ENCODE measurements at regions not wholly inside any gene's neighbourhood (a gene's known extent, or its start where the extent isn't known, plus 50 kb on each side); places are given as distances from the start of the nearest gene placed in this dataset.

DNA sequence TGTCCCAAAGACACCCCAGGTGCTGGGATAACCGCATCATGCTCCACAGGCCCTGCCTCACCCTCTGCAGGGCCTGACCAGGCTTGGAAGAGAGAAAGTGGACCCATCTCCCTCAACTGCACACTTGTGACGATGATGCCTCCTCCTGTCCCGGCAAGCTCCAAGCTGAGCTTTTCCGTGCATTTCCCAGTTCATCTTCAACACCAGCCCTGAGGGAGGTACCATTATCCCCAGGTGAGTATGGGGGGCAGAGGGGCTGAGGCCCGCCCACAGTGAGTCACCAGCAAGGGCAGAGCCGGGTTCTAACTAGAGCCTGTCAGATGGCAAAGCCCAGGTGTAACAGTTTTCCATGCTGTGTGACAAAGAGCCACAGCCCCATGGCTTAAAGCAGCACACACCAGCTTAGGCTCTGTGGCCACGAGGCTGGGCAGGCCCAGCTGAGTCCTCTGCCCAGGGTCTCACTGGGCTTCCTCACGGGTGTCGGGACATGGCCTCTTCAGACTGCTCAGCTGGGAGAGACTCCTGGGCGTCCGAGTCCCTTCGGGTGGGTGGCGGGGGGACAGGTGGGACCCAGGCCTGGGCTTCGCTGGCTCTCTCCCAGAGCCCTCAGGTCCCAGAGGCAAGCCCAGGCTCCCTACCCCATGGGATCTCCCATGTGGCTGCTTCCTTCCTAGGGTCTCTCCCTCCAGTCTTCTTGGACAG lies 108.4 kb upstream of the OTOS start:
- Histone ChIP-seq H3K9me3 (no peaks in the 10 kb centered on the region), H3K27ac (ENCODE audit: low read length) (no peak overlapping the region), H3K4me1 (ENCODE audit: control insufficient read depth in 1 of 2, extremely low read depth in 1 of 2, insufficient read depth in 2 of 2, low read length in 2 of 2) (no peaks in the 10 kb centered on the region), H3K27me3 (replicated peaks in 1 of 2; ENCODE audit: control insufficient read depth in 2 of 2, extremely low read depth in 1 of 2, insufficient read depth in 2 of 2, low read length in 1 of 2) (peaks cover 0 to 70% of the 10 kb centered on the region in 2 experiments), H3K36me3 (ENCODE audit: control insufficient read depth in 2 of 2, extremely low read depth in 1 of 2, insufficient read depth in 1 of 2, low read length in 1 of 2) (no peaks in the 10 kb centered on the region), H3K4me3 (ENCODE audit: control insufficient read depth in 1 of 2, extremely low read depth in 1 of 2, low read length in 1 of 2) (no peak overlapping the region)
- peaks cover 2% of the 10 kb centered on the region for H3K36me3 Mint-ChIP-seq
- peaks cover 30 to 35% of the 10 kb centered on the region in 2 donors for H3K27me3 Mint-ChIP-seq
- no peak overlapping the region for H3K4me3 Mint-ChIP-seq
- DNase-seq, result peak in 1 of 35 experiments; percentile 4
- no peaks in the 10 kb centered on the region for H3K9me3 Mint-ChIP-seq
- no peak overlapping the region for H3K27ac Mint-ChIP-seq
- no peaks in the 10 kb centered on the region for H3K4me1 Mint-ChIP-seq
- POLR2A ChIA-PET, result no interaction called here
- CTCF ChIA-PET, result no interaction called here
- ATAC-seq (replicated peaks in 1 of 4), result no peak
- WGBS (ENCODE audit: insufficient coverage), result 77% methylated on average over 10 of the region's 14 CpGs

DNA sequence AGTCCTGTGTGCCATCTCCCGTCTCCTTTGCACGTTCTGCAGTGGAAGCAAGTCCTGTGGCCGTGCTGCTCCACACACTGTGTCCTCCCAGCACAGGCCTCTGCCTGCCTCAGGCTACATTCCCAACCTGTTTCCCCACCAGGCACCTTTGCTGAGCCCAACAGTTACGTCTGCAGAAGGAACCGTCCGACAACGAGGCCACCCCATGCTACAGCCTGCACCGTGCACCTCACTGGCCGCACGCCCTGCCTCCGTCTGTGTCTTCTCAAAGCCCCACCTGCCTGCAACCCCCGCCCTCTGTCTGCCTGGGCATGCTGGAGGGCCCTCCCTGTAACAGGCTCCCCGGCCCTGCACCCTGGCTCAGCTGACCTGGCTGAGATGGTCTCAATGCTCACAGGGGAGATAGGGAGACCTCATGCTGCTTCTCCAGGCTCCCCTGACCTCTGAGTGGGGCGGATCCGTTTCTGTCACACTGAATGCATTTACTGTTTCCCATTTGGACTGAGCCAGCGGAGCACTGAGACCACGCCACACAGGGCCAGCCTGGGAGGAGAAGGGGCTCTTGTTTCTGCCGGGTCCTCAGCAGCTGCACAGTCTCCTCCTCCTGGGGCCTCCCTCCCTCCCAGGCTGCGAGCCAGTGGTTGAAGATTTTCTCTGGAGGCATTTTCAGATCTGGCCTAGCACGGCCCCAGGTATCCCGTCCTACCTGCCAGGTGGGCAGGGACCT lies 109.1 kb upstream of the OTOS start:
- 85% methylated on average over 19 of the region's 21 CpGs for WGBS (ENCODE audit: insufficient coverage)

DNA sequence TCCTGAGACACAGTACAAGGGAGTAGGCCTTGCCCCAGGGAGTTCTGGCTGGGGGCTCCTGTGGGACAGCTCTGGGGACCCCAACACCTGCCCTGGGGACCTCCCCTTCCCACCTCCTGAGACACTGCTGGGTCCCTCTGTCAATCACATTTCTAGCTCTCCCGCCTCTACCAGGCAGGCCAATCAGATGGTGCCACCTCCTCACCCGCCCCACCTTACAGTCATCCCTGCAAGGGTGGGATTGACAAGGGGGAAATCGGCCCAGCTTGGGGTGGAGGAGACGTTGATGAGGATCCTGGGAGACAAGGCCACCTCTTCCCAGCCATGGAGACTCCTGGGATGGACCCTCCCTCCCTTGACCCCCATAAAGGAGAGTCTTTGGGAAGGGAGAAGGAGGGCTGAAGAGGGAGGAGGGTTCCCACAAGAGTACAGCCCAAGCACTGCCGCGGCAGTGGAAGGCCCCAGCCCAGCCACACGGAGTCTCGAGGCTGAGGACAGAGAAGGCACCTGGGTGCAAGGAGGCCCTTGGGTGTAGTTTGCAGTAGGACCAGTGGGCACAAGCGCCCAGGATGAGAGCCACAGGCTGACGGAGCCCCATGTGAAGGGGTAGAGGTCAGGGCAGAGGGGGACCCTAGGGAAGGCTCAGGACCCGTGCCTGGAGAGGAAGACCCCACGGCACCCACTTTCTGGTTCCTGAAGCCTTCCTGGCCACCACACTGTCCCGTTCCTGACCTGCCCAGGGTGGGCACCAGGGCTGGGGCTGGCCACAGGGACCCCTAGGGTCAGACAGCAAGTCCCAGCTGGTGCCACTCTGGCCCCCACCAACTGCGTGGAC lies 109.9 kb upstream of the OTOS start:
- H3K4me3 ChIP-seq (ENCODE audit: control insufficient read depth in 1 of 2, extremely low read depth in 1 of 2, low read length in 1 of 2), result no peak overlapping the region
- no peaks in the 10 kb centered on the region for H3K36me3 ChIP-seq (ENCODE audit: control insufficient read depth in 2 of 2, extremely low read depth in 1 of 2, insufficient read depth in 1 of 2, low read length in 1 of 2)
- H3K4me1 ChIP-seq (ENCODE audit: control insufficient read depth in 1 of 2, extremely low read depth in 1 of 2, insufficient read depth in 2 of 2, low read length in 2 of 2), result no peaks in the 10 kb centered on the region
- H3K27ac Mint-ChIP-seq, result no peak overlapping the region
- no peak overlapping the region for H3K4me3 Mint-ChIP-seq
- no peaks in the 10 kb centered on the region for H3K9me3 Mint-ChIP-seq
- DNase-seq, result peak in 1 of 35 experiments; percentile 9
- no peak overlapping the region for H3K27ac ChIP-seq (ENCODE audit: low read length)
- POLR2A ChIA-PET, result no interaction called here
- peaks cover 0 to 65% of the 10 kb centered on the region in 2 experiments for H3K27me3 ChIP-seq (replicated peaks in 1 of 2; ENCODE audit: control insufficient read depth in 2 of 2, extremely low read depth in 1 of 2, insufficient read depth in 2 of 2, low read length in 1 of 2)
- H3K27me3 Mint-ChIP-seq, result peaks cover 21 to 26% of the 10 kb centered on the region in 2 donors
- 81% methylated on average over 8 of the region's 14 CpGs for WGBS (ENCODE audit: insufficient coverage)
- H3K36me3 Mint-ChIP-seq, result peaks cover 2% of the 10 kb centered on the region
- no peaks in the 10 kb centered on the region for H3K9me3 ChIP-seq
- CTCF ChIA-PET, result no interaction called here
- no peaks in the 10 kb centered on the region for H3K4me1 Mint-ChIP-seq
- ATAC-seq (replicated peaks in 1 of 4), result no peak

More for the DNA sequence above, 109.1 kb upstream of the OTOS start:
- H3K4me3 Mint-ChIP-seq, result no peak overlapping the region
- H3K4me1 Mint-ChIP-seq, result no peaks in the 10 kb centered on the region
- H3K9me3 Mint-ChIP-seq, result no peaks in the 10 kb centered on the region
- ATAC-seq (replicated peaks in 1 of 4) (no peak), DNase-seq (peak in 1 of 35 experiments; percentile 5)
- H3K36me3 ChIP-seq (ENCODE audit: control insufficient read depth in 2 of 2, extremely low read depth in 1 of 2, insufficient read depth in 1 of 2, low read length in 1 of 2), result no peaks in the 10 kb centered on the region
- no peak overlapping the region for H3K27ac ChIP-seq (ENCODE audit: low read length)
- H3K27me3 ChIP-seq (replicated peaks in 1 of 2; ENCODE audit: control insufficient read depth in 2 of 2, extremely low read depth in 1 of 2, insufficient read depth in 2 of 2, low read length in 1 of 2), result peaks cover 0 to 67% of the 10 kb centered on the region in 2 experiments
- H3K4me3 ChIP-seq (ENCODE audit: control insufficient read depth in 1 of 2, extremely low read depth in 1 of 2, low read length in 1 of 2), result no peak overlapping the region
- H3K9me3 ChIP-seq, result no peaks in the 10 kb centered on the region
- H3K27me3 Mint-ChIP-seq, result peaks cover 25 to 31% of the 10 kb centered on the region in 2 donors
- no peaks in the 10 kb centered on the region for H3K4me1 ChIP-seq (ENCODE audit: control insufficient read depth in 1 of 2, extremely low read depth in 1 of 2, insufficient read depth in 2 of 2, low read length in 2 of 2)
- ChIA-PET CTCF (no interaction called here), POLR2A (no interaction called here)
- peaks cover 2% of the 10 kb centered on the region for H3K36me3 Mint-ChIP-seq
- no peak overlapping the region for H3K27ac Mint-ChIP-seq

DNA sequence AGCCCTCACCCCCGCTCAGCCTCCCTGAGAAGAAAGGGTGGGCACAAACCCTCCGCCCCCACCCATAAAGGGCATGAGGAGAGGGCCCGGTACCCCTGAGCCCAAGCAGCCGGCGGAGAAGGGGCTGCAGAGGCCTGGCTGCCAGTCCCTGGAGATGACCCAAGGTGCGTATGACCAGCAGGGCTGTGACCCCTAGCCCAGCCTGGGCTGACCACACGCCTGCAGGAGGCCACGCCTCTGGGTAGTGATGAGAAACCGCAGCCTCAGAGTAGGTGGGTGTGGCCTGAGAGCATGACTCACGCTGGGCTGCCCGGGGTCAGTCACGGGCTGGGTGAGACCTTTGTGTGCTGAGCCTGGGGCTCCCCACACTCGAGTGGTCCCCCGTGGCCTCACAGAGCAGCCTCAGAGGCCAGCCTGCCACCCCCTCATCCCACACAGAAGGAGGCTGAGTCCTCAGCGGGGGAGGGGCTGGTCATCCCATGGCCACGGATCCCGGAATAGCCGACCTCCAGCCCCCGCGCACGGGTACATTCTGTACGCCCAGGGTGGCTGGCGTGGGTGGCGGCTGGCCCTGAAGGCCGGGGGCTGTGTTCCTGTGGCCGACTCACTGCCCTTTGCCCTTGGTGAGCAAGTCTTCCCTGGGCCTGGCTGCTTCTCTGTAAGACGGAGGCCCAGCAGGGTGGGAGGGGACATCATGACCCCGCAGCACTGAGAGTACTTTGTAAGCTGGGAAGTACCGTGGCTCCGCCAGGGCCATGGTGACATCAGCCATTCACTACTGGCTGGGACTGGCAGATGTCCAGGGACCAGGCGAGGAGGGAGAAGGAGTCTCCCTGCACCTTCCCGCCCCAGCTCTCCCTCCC lies 110.8 kb upstream of the OTOS start:
- no peaks in the 10 kb centered on the region for H3K9me3 Mint-ChIP-seq
- H3K27me3 Mint-ChIP-seq, result peaks cover 20 to 23% of the 10 kb centered on the region in 2 donors
- ATAC-seq (replicated peaks in 1 of 4) (no peak), DNase-seq (peak in 1 of 35 experiments; percentile 11)
- H3K36me3 ChIP-seq (ENCODE audit: control insufficient read depth in 2 of 2, extremely low read depth in 1 of 2, insufficient read depth in 1 of 2, low read length in 1 of 2), result no peaks in the 10 kb centered on the region
- no peak overlapping the region for H3K27ac ChIP-seq (ENCODE audit: low read length)
- POLR2A ChIA-PET, result no interaction called here
- H3K27ac Mint-ChIP-seq, result no peak overlapping the region
- no peak overlapping the region for H3K4me3 Mint-ChIP-seq
- no peaks in the 10 kb centered on the region for H3K4me1 Mint-ChIP-seq
- WGBS (ENCODE audit: insufficient coverage), result 66% methylated on average over 25 of the region's 32 CpGs
- H3K27me3 ChIP-seq (replicated peaks in 1 of 2; ENCODE audit: control insufficient read depth in 2 of 2, extremely low read depth in 1 of 2, insufficient read depth in 2 of 2, low read length in 1 of 2), result peaks cover 0 to 63% of the 10 kb centered on the region in 2 experiments
- CTCF ChIA-PET, result no interaction called here
- H3K4me1 ChIP-seq (ENCODE audit: control insufficient read depth in 1 of 2, extremely low read depth in 1 of 2, insufficient read depth in 2 of 2, low read length in 2 of 2), result no peaks in the 10 kb centered on the region
- H3K9me3 ChIP-seq, result no peaks in the 10 kb centered on the region
- no peak overlapping the region for H3K4me3 ChIP-seq (ENCODE audit: control insufficient read depth in 1 of 2, extremely low read depth in 1 of 2, low read length in 1 of 2)
- peaks cover 2% of the 10 kb centered on the region for H3K36me3 Mint-ChIP-seq

DNA sequence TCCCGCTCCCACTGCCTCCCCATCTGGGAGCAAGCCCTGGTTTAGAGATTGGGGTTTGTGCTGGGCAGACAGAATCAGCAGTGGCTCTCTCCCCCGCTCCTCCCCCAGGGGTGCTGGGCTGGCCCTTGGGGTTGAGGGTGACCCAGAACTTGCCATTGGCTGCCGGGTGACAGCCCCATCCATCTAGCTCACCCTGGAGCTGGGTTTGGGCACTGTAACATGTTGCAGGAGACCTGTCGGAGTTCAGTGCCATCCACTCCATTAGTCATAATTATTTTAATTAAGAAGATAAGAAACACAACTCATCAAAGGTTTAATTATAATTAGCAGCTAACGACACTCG lies 111.4 kb upstream of the OTOS start:
- ChIA-PET POLR2A (no interaction called here), CTCF (no interaction called here)
- H3K36me3 Mint-ChIP-seq, result no peaks in the 10 kb centered on the region
- ATAC-seq (replicated peaks in 1 of 4) (no peak), DNase-seq (no peak)
- no peak overlapping the region for H3K4me3 Mint-ChIP-seq
- no peaks in the 10 kb centered on the region for H3K4me1 ChIP-seq (ENCODE audit: control insufficient read depth in 1 of 2, extremely low read depth in 1 of 2, insufficient read depth in 2 of 2, low read length in 2 of 2)
- no peaks in the 10 kb centered on the region for H3K9me3 Mint-ChIP-seq
- no peaks in the 10 kb centered on the region for H3K36me3 ChIP-seq (ENCODE audit: control insufficient read depth in 2 of 2, extremely low read depth in 1 of 2, insufficient read depth in 1 of 2, low read length in 1 of 2)
- no peak overlapping the region for H3K27ac Mint-ChIP-seq
- peaks cover 0 to 59% of the 10 kb centered on the region in 2 experiments for H3K27me3 ChIP-seq (replicated peaks in 1 of 2; ENCODE audit: control insufficient read depth in 2 of 2, extremely low read depth in 1 of 2, insufficient read depth in 2 of 2, low read length in 1 of 2)
- no peak overlapping the region for H3K4me3 ChIP-seq (ENCODE audit: control insufficient read depth in 1 of 2, extremely low read depth in 1 of 2, low read length in 1 of 2)
- no peak overlapping the region for H3K27ac ChIP-seq (ENCODE audit: low read length)
- peaks cover 14 to 21% of the 10 kb centered on the region in 2 donors for H3K27me3 Mint-ChIP-seq
- H3K4me1 Mint-ChIP-seq, result no peaks in the 10 kb centered on the region
- H3K9me3 ChIP-seq, result no peaks in the 10 kb centered on the region
- WGBS (ENCODE audit: insufficient coverage), result 80% methylated on average over 2 of the region's 6 CpGs
